ENCODE measurements at regions not wholly inside any gene's neighbourhood (a gene's known extent, or its start where the extent isn't known, plus 50 kb on each side); places are given as distances from the start of the nearest gene placed in this dataset.
"Not testable (repeated sequence)": the region's sequence is repeated elsewhere in the genome, so short reads cannot be mapped to it uniquely, and the experiment has no call there.

GRCh38 chr12:131438881-131439280, 272.0 kb upstream of the SFSWAP start:
- no peak for DNase-seq (ENCODE audit: low spot score)

GRCh38 chr12:131439752-131440151, 271.1 kb upstream of the SFSWAP start:
- DNase-seq (ENCODE audit: low spot score), result not testable (repeated sequence)

- DNase-seq (ENCODE audit: low spot score), result not testable (repeated sequence)
Observed at GRCh38 chr12:131440209-131441059, 270.5 kb upstream of the SFSWAP start.

- no peak for DNase-seq (ENCODE audit: low spot score)
Observed at GRCh38 chr12:131441060-131441396, 269.9 kb upstream of the SFSWAP start.

- no peak for DNase-seq (ENCODE audit: low spot score)
Observed at GRCh38 chr12:131441638-131442336, 269.1 kb upstream of the SFSWAP start.

- no peak for DNase-seq (ENCODE audit: low spot score)
Observed at GRCh38 chr12:131442337-131442918, 268.5 kb upstream of the SFSWAP start.

- no peak for DNase-seq (ENCODE audit: low spot score)
Observed at GRCh38 chr12:131443019-131444000, 267.6 kb upstream of the SFSWAP start.

- DNase-seq (ENCODE audit: low spot score), result no peak
Observed at GRCh38 chr12:131444220-131445164, 266.4 kb upstream of the SFSWAP start.

GRCh38 chr12:131445184-131445774, 265.6 kb upstream of the SFSWAP start:
- no peak for DNase-seq (ENCODE audit: low spot score)

- DNase-seq (ENCODE audit: low spot score), result no peak
Observed at GRCh38 chr12:131445795-131446194, 265.1 kb upstream of the SFSWAP start.

- DNase-seq (ENCODE audit: low spot score), result not testable (repeated sequence)
Observed at GRCh38 chr12:131447636-131448035, 263.3 kb upstream of the SFSWAP start.

GRCh38 chr12:131448254-131448795, 262.6 kb upstream of the SFSWAP start:
- DNase-seq (ENCODE audit: low spot score), result no peak

- no peak for DNase-seq (ENCODE audit: low spot score)
Observed at GRCh38 chr12:131449027-131449426, 261.9 kb upstream of the SFSWAP start.

GRCh38 chr12:131452444-131452860, 258.4 kb upstream of the SFSWAP start:
- no peak for DNase-seq (ENCODE audit: low spot score)

- DNase-seq (ENCODE audit: low spot score), result peak; percentile 68
Observed at GRCh38 chr12:131454418-131455217, 256.3 kb upstream of the SFSWAP start.

- no peak for DNase-seq (ENCODE audit: low spot score)
Observed at GRCh38 chr12:131455218-131455506, 255.7 kb upstream of the SFSWAP start.

GRCh38 chr12:131455581-131456110, 255.2 kb upstream of the SFSWAP start:
- no peak for DNase-seq (ENCODE audit: low spot score)

- no peak for DNase-seq (ENCODE audit: low spot score)
Observed at GRCh38 chr12:131456301-131457027, 254.4 kb upstream of the SFSWAP start.

GRCh38 chr12:131457028-131457310, 253.9 kb upstream of the SFSWAP start:
- DNase-seq (ENCODE audit: low spot score), result no peak

Measured in AG20443 (cell line).